ENCODE measurements at regions not wholly inside any gene's neighbourhood (a gene's known extent, or its start where the extent isn't known, plus 50 kb on each side); places are given as distances from the start of the nearest gene placed in this dataset.
"Not testable (repeated sequence)": the region's sequence is repeated elsewhere in the genome, so short reads cannot be mapped to it uniquely, and the experiment has no call there.

- no peak for DNase-seq (ENCODE audit: low spot score)
Observed at GRCh38 chr1:245026247-245026646, 128.5 kb upstream of the KIF26B start.

DNA sequence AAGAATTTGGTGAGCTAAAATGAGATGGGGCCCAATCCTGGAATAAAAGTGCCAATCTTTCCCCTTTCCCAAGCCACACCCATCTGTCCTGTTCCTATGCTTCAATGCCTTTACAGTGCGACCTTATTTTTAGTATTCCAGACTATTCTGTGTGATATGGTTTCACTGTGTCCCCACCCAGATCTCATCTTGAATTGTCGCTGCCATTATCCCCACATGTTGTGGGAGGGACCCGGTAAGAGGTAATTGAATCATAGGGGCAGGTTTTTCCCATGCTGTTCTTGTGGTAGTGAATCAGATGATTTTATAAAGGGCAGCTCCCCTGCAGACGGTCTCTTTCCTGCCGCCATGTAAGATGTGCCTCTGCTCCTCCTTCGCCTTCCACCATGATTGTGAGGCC, 129.3 kb upstream of the KIF26B start:
- DNase-seq (ENCODE audit: low spot score): no peak

- no peak for DNase-seq (ENCODE audit: low spot score)
Observed at GRCh38 chr1:245023222-245023621, 131.6 kb upstream of the KIF26B start.

GRCh38 chr1:245019910-245020486, 134.8 kb upstream of the KIF26B start:
- no peak for DNase-seq (ENCODE audit: low spot score)

- no peak for DNase-seq (ENCODE audit: low spot score)
Observed at GRCh38 chr1:245016700-245017099, 138.1 kb upstream of the KIF26B start.

- DNase-seq (ENCODE audit: low spot score): no peak
Observed at GRCh38 chr1:245015031-245015430, 139.8 kb upstream of the KIF26B start.

DNA sequence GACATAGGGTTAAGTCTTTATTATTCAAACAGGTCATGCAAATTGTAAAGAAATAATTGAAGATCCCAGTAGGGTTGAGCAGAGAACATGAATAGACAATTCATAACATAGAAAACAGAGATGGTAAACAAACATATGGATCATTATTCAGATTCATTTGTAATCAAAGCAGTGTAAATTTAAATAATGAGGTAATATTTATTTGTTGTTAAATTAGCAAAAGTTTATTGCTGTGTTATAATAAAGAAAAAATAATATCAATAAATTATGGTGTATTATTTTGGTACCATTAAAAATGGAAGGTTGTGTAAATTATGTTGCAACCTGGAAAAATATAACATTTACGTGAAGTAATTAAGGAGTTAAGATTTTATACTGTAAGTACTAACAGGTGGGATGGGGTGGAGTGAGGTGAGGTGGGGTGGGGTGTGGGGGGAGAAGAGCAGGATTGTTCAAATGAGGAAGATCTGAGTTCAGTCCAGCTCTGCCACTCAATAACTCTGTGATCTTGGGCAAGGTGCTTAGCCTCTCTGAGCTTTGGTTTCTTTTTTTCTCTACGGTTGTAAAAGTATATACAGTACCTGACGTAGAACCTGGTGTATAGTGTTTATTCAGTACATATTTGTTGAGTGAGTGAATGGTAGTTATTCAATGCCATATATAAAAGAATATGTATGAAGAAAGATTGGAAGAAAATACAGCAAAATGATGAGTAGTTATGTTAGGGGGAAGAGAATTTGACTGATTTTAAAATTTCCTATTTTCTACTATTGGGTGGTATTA, 140.3 kb upstream of the KIF26B start:
- no peak for DNase-seq (ENCODE audit: low spot score)

DNA sequence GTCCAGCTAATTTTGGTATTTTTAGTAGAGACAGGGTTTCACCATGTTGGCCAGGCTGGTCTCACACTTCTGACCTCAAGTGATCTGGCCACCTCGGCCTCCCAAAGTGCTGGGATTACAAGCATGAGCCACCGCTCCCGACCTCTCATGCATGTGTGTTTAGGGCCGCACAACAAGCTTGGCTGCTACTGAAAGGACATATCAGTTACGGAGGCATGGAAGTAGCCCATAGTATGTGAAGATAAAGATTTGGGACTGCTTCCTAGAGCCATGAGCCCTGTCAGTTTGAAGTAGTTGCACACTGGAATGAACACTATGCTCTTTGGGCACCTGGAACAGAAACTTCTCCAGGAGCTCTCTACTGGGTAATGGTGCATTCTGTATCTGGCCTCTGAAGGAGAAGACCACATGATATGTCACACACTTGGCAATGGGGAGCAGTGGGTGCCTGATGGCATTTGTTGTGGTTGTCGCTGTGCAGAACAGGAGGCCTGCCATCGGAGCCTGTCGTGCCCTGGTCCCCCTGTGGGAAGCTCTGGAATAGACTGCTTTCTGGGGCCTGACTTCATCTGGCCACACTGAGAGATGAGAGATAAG, 144.7 kb upstream of the KIF26B start:
- no peak for DNase-seq (ENCODE audit: low spot score)

DNA sequence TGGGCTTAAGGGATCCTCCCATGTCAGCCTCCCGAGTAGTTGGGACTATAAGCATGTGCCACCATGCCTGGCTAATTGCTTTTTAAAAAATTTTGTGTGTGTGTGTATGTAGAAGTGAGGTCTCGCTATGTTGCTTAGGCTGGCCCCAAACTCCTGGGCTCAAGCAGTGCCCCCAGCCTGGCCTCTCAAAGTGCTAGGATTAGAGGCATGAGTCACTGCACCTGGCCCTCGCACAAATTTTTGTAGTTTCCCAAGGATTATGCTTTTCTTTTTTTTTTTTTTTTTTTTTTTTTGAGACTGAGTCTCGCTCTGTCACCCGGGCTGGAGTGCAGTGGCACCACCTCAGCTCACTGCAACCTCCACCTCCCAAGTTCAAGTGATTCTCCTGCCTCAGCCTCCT, 144.4 kb upstream of the HNRNPU start:
- DNase-seq (ENCODE audit: low spot score): no peak

DNA sequence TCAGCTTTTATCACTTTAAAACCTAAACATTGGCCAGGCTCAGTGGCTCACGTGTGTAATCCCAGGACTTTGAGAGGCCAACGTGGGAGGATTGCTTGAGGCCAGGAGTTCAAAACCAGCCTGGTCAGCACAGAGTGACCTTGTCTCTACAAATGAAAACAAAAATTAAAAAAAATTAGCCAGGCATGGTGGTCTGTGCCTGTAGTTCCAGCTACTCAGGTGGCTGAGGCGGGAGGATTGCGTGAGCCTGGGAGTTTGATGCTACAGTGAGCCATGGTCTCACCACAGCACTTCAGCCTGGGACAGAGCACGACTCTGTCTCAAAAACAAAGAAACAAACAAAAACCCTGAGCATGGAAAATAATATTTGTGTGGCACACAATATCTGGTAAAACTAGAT, 143.5 kb upstream of the HNRNPU start:
- no peak for DNase-seq (ENCODE audit: low spot score)

DNA sequence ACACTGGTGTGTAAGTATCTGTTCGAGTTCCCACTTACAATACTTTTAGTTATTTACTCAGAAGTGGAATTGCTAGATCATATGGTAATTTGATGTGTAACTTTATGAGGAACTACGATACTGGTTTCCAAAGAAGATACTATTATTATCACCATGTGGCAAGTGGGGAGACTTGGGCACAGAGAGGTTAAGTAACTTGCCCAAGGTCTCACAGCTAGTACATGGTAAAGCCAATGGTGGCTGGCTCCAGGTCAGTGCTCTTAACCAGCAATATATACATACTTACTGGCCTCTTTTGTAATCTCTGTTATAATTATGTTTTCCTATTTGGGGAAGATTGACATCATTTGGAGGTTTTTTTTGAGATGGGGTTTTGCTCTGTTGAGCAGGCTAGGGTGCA, 138.9 kb upstream of the HNRNPU start:
- DNase-seq (ENCODE audit: low spot score): no peak

DNA sequence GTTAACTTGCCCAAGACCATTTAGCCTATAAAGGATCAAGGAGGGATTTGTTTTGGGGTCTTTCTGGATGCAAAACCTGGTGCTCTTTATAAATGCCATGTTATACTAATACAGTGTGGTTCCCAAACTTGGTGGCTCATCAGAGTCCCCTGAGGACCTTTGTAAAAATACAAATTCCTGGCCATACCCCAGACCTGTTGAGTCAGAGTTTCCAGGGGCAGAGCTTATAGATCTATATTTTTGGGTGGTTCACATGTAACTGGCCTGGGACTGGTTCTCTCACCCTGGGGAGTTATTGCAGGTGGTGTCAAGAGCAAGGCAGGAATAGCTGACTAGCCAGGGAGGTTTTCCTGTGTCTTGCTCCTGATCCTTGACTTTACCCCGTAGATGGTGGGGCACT, 136.9 kb upstream of the HNRNPU start:
- DNase-seq (ENCODE audit: low spot score): no peak

GRCh38 chr1:245000872-245001188, 136.5 kb upstream of the HNRNPU start:
- no peak for DNase-seq (ENCODE audit: low spot score)

DNA sequence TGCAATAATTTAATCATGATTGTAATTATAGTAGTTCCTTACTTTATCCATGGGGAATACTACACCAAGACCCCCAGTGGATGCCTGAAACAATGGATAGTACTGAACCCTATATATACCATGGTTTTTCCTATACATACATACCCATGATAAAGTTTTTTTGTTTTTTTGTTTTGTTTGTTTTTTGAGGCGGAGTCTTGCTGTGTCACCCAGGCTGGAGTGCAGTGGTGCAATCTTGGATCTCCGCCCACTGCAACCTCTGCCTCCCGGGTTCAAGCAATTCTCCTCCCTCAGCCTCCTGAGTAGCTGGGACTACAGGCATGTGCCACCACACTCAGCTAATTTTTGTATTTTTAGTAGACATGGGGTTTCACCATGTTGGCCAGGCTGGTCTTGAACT, 135.3 kb upstream of the HNRNPU start:
- not testable (repeated sequence) for DNase-seq (ENCODE audit: low spot score)

DNA sequence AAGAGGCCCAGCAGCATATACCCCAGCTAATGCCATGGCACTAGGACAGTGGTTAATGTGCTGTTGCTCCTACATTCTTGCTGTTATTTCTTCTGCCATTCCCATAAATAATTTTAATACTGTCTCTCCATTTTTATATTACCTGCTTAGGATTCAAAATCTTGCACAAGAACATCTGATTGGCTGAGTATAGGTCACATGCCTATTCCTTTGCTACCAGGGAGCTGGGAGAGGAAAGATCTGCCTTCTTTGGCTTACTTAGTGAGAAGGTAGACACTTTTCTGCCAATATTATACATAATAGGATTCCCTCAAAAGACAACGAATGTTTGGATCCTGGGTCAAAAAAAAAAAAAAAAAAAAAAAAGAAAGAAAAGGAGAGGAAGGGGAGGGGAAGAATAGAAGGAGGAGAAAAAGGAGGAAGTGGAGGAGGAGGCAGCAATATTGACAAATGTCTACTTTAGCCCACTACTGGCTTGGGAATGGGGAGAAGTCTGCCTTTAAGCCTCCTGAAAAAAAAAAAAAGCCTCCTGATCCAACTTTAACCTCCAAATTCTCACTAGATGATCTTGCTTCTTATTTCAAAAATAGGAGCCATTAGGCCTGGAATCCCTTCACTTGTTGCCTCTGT, 134.5 kb upstream of the HNRNPU start:
- DNase-seq (ENCODE audit: low spot score): no peak

GRCh38 chr1:244995602-244996400, 131.5 kb upstream of the HNRNPU start:
- DNase-seq (ENCODE audit: low spot score): no peak

DNA sequence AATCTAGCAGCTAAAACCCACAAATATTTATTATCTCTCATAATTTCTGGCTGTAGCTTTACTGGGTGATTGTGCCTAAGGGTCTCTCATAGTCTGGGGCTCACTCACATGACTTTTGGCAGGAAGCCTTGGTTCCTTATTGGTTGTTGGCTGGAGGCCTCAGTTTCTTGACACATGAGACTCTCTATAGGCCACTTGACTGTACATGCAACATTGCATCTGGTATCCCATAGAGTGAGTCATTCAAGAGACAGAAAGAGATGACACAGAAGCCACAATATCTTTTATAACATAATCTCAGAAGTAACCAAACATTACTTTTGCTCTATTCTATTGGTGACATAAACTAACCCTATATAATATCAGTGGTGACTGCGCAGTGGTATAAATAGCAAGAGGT, 128.5 kb upstream of the HNRNPU start:
- DNase-seq (ENCODE audit: low spot score): no peak

DNA sequence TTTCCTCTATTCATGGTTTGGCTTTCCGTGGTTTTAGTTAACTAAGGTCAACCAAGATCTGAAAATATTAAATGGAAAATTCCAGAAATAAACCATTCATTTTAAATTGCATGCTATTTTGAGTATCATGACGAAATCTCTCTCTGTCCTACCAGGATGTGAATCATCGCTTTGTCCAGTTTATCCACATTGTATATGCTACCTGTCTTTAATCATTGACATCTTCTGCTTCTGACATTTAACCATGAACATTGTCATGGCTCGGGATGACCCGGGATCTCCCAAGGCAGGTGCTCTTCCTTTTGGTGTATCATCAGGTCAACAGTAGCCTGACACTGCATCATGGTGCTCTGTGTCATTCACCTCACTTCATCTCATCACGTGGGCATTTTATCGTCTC, 125.5 kb upstream of the HNRNPU start:
- no peak for DNase-seq (ENCODE audit: low spot score)

DNA sequence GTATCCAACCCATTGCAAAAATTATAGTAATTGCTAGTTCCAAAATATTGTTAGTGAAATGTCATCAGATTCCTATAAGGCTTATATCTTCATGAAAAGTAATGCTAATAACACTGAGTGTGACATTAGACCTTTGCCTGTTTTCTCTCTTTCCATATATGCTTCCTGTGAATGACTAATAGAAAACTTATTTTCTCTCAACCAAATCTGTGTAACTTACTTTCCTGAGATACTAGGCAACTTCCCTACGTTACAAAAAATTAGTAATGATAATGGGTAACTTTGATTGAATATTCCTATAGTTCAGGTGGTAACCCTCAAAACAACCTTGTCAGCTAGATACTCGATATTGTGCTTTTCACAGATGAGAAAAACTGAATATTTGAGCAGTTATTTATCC, 124.2 kb upstream of the HNRNPU start:
- DNase-seq (ENCODE audit: low spot score): no peak

DNA sequence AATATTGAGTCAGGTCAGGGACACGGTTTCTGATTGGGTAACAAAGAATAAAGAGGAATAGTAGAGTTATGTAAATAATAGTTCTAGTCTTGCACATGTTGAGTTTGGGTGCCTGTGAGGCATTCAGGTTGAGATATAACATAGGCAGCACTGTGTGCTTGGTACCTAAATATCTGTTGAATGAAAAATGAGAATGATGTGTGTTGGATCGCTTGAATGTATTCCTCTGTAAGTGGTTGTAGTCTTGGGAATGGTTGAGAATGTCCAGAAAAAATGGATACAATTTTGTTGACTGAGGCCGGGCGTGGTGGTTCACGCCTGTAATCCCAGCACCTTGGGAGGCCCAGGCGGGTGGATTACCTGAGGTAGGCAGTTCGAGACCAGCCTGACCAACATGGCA, 116.3 kb upstream of the HNRNPU start:
- DNase-seq (ENCODE audit: low spot score): no peak

- DNase-seq (ENCODE audit: low spot score): no peak
Observed at GRCh38 chr1:244974550-244974949, 110.2 kb upstream of the HNRNPU start.

DNA sequence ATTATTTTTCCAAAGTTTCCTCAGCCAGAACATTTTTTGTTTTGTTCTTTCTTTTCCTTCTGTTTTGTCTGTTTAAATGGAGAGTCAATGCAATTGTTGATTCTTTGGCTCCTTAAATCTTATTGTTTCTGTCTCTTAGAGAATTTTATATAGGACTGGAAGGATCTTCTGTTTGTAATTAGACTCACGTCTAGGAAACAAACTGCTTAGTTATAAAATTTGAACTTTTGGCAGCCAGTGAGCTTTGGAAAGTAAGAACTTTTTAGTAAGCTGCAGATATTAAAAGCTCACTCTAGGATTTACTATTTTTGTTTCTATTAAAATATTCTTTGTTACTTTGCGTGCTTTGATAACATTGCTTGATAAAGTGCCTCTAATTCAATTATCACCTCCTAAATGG, 109.8 kb upstream of the HNRNPU start:
- no peak for DNase-seq (ENCODE audit: low spot score)
